AML-193 (cell line): ENCODE measurements at regions not wholly inside any gene's neighbourhood (a gene's known extent, or its start where the extent isn't known, plus 50 kb on each side); places are given as distances from the start of the nearest gene placed in this dataset.
"Not testable (repeated sequence)": the region's sequence is repeated elsewhere in the genome, so short reads cannot be mapped to it uniquely, and the experiment has no call there.

Experiments used
- DNase-seq, 2 experiments: peaks; one replicate each; lab custom pipeline; 2025; lab: John Stamatoyannopoulos, UW

DNA sequence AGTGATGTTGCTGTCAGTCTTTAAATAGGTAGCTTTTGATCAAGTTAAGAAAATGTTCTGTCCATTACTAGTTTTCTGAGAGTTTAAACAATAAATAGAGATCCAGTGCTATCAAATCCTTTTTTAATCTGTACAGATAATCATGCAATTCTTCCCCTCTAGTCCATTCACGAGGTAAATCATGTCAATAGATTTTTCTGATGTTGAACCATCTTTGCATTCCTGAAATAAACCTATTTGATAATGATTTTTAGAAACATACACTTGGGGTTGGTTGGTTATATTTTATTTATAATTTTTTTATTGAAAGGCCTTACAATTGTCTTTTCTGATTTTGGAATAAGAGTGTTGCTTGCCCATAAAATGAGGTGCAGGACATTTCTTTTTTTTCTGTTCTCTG lies 95.0 kb downstream of the FAM53A start:
- no peak for DNase-seq

DNA sequence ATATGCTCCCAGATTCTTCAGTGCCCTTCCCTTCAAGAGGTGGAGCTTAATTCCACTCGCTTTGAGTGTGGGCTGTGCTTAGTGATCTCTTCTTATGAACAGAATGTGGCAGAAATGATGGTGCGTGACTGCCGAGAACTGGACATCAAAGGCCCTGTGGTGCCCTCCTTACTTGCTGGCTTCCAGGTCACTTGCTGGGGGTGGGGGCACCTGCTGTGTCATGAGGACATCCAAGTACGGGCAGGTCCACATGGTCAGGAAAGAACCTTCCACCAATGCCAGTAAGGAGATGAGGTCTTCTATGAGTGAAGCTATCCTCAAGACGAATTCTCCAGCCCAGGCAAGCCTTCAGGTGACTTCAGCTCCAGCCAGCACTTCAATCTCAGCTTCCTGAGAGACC lies 95.8 kb downstream of the FAM53A start:
- no peak for DNase-seq

DNA sequence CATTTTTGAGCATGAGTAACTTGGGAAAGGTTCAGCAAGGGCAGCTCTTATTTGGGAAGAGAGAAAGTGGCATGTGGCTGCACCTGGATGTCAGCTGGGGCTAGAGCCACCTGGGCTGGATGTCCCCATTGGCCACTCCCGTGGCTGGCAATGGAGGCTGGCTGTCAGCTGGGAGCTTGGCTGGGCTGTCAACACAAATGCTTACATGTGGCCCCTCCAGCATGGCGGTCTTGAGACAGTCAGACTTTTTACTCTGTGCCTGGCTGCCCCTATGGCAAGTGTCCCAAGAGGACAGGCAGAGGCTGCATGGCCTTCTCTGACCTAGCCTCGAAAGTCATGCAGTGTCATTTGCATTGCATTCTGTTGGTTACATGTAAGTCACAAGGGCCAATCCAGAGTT lies 99.6 kb downstream of the FAM53A start:
- no peak for DNase-seq

DNA sequence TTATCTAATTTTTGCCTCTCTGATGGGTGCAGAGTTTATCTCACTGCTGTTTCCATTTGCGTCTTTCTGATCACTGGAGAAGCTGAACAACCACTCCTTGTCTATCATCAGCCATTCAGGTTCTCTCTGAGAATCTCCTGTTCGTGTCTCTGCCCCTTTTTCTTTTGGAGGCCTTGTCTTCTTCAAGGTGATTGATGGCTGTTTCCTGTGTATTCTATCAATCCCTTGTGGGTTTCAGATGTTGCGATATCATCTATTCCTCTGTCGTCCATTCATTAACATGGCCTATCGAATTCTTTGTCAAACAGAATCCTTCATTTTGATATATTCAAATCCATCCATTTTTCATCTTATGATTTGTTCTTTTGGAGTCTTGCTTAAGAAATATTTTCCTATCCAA lies 100.3 kb downstream of the FAM53A start:
- no peak for DNase-seq

DNA sequence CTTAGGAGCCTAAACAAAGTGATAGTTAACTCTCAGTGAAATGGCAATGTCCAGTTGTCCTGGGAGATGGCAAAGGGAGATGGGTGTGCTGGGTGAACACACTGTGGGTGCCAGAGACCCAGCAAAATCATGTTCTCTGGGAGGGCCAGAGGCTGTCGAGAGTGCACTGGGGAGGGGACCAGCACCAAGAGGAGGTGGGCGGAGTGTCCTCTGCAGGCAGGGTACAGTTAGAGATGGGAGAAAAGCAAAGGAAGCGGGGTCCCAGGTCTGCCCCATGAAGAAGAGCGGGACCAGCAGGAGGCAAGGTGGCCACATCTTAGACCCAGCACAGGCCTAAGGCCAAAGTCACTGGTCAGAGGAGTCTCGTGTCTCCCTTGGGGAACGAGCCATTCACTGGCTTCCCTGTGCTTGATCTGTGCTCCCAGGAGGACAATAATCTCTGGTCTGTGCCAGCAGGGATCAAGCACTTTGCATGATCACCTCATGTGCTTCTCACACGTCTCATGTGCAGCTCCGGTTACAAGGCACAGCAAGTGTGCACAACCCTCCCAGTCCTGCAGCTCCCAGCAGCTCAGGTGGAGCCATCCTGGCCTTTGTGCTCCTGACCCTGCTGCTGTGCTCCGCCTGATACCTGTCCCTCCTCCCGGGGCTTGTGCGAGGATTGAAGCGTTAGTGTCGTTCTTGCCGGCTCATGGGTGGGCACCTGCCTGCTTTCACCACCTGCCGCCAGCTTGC lies 100.9 kb downstream of the FAM53A start:
- DNase-seq = no peak

DNA sequence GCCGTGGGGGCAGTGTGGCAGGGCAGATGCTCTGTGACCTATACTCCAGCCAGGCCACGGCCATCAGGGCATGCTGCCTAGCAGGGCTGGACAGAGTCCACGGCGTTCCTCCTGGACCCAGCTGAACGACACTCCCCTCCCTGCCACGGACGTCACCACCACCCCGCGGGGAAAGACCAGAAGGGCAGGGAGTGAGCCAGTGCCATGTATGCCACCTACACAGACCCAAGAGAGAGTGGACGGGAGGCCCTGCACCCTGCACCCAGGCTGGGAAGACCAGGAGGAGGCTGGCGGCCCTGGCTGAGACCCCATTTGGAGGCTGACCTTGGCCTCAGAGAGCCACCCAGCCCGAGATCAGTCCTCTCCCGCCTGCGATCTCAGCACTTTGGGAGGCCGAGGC lies 101.9 kb downstream of the FAM53A start:
- DNase-seq = no peak

DNA sequence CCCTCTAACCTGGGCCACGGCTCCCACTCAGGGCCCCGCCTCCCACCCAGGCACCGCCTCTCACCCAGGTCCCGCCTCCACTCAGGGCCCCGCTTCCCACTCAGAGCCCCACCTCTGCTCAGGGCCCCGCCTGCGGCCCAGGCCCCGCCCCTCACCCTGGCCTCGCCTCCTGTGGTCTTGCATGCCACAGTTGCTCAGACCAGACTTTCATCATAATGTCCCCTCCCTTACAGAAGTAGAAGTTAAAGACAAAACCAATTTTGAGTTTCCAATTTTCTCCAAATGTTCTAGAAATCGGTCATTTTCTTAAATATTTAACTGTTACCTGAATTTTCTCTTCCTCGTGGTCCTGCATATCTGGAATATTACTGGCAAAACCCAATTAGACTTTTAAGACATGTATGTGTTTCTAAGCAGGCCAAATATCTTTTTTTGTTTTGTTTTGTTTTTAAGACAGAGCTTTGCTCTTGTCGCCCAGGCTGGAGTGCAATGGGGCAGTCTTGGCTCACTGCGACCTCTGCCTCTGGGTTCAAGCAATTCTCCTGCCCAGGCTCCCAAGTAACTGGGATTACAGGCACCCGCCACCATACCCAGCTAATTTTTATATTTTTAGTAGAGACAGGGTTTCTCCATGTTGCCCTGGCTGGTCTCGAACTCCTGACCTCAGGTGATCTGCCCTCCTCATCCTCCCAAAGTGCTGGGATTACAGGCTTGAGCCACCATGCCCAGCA lies 102.8 kb downstream of the FAM53A start:
- peak; percentile 42 to 43 for DNase-seq

DNA sequence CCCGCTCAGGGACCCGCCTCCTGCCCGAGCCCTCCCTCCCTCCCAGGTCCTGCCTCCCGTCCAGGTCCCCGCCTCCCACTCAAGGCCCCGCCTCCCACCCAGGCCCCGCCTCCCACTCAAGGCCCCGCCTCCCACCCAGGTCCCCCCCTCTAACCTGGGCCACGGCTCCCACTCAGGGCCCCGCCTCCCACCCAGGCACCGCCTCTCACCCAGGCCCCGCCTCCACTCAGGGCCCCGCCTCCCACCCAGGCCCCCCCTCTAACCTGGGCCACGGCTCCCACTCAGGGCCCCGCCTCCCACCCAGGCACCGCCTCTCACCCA lies 103.5 kb downstream of the FAM53A start:
- not testable (repeated sequence) for DNase-seq

DNA sequence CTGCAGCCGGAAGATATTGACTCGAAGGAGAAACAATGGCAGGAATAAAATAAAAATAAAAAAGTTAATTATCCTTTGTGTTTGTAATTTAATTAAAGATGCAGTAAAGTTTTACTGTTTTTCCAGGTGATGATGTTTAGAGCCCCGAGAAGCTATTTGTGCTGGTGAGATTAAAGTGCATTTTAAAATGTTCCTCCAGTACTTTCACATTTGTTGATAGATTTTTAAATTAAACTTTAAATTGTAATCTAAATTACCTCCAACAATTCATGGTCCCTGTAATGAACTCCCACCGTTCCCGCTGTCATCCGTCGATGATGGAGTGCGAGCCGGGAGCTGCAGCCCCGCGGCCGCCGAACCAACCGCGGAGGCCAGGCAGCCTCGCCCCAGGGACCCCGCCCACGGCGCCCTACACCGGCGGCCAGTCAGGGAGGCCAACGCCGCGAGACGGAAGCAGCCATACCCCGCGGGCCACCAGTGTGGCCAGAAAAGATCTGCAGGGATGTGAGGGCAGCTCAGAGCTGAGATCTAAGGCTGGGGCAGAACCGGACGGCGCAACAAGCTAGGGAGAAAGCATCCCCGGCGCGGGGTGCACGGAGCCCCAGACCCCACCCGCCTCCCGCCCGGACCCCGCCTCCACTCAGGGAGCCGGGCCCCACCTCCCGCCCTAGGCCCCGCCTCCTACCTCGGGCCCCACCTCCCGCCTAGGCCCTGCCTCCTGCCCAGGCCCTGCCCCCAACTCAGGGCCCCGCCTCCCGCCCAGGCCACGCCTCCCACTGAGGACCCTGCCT lies 104.0 kb downstream of the FAM53A start:
- DNase-seq = peak; percentile 33 to 41

DNA sequence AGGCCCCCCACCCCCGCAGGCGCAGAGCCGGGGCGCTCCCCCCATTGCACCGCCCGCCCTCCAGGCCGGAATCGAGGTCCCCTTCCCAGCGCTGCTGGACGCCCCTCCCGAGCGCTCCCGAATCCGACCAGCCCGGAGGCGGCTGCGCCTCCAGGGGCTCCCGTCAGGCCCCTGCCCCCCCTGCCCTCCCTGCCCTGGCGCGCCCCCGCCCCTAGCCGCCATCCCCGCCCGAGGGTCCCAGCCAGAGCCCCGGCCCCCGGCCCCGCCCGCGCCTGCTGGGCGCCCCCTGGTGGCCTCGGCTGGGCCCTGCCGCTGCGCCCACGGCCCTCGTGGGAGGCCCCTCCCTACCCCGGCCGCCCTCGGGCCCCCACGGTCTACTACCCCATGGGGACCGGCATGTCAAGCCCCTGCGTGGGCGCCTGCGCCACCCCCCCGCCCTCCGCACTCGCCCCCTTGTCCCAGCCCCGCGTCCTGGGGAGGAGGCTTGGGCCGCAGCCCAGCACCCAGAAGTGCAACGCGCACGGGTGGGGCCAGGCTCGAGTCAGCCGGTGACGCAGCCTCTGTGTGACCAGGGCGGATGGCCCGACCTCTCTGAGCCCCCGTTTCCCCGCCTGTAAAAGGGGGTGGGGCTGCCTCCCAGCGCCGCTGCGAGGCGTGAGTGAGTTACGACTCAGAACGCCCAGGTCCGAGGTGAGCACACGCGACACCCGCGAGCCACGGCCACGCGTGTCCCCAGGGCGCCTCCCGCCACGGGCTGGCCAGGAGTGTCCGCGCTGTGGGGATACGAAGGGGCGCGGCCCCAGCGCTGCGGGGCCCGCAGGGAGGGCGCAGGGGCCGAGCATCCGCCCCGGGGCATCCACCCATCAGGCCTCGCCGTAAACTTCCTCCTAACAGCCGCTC lies 104.9 kb downstream of the FAM53A start:
- DNase-seq = peak; percentile 38 to 48

DNA sequence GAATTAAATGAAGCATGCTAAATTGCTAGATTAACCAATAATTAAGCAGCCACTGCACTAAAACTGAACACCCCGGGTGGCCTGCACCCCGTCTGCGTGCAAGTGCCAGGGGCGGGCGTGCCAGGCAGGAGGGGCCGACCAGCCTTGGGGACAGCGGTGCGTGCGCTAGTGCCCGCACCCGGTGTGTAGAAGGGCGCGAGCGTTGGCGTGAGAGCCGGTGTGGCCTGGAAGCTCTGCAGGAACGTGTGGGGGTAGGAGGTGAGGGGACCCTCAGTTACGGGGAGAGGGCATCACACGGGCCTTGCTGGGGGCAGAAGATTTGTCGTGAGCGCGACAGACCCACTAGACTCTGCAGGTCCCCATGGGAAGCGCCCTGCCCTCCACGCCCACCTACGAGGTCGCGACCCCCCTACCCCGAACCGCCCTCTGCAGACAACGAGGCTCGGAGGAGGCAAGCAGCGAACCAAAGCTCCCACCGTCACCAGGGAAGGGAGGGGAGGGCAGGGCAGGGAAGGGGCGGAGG lies 105.8 kb downstream of the FAM53A start:
- DNase-seq = no peak

DNA sequence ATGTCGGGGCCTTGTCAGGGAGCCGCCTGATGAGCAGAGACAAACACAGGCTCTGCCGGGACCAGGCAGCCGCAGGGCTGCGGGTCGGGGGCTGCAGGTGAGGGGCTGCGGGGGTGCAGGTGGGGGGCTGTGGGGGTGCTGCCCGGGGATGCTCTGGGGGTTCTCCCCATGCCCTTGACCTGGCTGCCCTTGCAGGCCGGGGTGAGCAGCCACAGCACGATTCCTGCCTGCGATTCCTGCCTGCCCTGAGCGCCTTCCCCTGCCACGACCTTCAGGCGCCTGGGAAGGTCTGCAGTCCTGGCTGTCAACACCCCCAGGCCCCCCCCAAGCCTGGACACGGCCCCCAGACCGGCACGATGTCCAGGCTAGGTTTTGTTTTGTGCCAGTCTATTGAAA lies 106.3 kb downstream of the FAM53A start:
- no peak for DNase-seq

DNA sequence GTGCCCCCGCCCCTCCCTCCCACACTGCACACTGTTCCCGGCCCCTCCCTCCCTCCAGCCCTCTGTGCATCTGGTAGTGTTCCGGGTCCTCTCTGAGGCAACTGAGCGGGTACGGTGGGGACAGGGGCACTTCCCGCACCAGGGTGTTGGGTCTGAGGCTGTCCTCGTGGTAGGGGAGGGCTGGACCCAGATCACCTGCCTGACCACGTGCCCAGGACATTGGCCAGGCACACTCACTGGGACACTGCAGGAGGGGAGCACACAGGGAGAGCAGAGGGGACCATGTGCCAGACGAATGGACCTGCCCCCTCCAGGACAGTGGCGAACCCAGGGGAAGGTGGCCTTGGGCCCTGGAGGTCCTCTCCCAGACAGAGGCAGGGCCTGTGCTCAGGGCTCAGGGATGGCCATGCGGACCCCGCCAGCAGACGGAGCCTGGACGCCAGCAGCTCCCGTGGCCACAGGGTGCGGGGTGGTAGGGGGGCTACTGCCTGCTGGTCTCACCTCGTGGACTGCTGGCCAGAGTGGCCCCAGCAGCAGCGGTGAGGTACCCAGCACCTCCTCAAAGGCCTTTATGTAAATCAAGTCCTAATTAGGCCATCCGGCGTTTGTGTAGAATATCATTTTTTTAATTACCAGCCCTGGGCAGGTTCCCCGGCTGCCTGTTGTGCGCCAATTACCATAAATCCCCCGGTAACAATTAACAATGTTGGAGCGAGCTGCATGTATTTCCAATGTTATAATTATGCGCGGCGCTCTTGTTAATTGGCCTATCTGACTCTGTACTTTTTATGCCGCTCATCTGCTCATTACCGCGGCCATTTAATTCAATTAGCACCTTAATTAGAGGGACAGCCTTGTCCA lies 106.9 kb downstream of the FAM53A start:
- no peak for DNase-seq

DNA sequence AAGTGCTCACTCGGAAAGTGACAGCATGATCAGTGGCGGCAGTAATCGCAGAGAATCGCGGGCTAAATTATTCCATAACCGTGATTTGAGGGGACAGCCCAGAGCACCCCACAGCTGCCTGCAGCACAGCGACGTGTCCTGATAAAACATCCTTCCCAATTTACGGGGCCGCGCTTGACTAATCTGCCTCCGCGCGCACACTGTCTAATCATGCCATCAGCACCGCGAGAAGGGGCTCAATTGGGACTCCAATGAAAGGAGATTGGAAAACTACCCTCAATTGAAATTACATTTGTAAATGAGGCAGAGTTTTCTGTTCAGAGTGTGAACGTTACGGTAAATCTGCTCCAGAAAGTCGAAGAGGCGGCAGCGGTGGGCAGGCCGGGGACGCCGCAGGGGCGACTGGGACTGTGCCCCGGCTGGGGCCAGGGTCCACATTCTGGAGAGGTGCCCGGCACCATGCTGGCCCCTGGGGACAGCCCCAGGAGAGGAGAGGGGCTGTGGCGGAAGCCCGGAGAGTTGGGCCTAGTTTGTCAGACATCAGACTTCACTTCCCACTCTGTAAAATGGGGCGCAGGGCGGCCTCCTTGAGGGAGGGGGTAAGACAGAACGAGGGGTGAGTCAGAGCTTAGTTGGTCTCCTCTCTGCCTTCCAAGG lies 107.7 kb downstream of the FAM53A start:
- no peak for DNase-seq

DNA sequence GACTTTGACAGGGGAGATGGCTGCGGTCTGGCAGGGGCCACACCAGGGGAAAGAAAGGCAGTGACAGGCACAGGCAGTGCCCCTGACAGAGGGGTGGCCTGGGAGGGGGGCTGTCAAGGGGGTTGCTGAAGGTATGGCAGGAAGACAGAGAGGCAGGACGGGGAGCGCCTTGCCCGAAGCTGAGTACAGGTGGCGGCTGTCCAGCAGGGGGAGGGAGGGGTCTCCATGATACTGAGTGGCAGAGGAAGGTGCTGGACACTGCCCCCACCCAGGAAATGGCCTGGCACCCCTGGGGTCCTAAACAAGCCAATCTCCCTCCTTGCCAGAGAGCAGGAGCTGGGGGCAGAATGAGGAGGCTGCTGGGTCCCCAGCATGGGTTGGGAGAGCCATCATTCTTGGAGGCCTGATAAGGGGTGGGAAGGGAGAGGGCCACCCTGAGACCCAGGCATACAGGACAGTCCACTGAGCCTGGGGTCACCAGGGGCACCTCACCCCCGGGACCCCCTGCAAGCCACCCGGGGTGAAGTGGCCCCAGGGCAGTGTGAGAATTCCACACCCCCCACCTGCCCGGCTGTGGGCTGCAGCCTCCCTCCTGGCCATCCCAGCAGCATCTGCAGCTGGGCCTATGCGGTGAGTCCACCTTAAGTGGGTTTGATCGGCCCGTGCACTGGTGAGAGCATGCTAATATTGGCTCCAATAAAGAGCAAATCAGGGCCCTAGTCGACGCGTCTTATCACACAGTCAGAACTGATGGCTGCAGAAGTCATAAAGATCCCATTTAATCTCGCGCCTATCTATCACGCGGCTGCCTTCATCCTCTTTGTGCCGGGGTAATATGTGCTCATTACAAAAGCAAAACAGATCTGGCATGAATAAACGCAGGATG lies 108.5 kb downstream of the FAM53A start:
- DNase-seq = no peak

DNA sequence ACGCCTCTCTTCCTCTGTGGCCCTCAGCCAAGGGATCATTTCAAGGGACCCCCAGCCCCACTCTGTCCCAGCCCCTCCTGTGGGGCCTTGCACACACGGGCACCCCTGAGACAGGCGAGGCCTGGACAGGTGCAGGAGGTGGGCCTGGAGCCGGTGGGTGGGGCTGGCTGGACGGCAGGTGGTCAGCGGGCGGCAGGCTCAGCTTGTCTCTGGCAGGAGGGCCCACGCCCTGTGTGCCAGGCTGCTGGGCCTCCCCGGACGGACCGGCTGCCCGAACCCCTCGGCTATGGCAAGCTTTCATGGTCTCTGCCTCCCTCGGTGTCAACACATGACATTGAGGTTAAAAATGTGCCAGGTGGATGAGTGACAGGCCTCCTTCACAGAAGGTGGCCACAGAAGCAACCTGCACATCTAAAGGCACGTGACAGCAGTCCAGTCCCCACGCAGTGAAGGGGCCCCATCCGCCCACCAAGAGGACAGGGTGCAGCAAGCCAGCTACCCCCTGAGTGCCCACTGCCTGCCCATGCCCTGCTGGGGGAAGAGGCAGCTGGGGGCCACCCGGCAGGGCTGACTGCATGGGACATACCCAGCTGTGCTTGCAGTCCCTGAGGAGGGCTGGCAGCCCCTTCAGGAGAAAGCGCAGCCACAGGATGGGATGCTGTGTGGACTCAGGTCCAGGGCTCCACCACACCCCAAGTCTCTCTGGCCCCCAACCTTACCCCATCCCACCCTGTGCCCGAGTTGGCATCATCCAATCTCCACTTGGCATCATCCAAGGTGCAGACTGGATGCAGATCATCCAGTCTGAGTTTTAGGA lies 109.3 kb downstream of the FAM53A start:
- DNase-seq = no peak

DNA sequence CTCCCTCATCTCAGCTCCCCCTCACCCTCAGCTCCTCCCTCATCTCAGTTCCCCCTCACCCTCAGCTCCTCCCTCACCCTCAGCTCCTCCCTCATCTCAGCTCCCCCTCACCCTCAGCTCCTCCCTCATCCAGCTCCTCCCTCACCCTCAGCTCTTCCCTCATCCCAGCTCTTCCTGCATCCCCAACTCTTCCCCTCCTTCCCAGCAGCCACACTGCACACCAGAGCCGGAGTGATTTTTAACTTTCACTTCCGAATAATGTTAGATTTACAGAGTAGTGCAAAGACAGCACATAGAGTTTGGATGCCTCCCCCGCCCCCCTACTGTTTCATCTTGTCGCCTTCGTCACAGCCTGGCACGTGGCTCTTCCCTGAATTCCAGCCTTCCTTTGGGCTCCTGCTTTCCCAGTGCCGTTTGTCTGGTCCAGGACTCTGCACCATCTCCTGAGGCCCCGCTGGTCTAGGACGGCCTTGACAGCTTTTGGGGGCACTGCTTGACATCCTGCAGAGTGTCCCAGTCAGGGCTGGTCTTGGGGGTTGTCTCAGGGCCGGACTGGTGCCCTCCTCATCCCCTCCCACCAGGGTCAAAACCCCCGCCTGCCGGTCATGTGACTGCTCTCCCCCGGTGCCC lies 110.2 kb downstream of the FAM53A start:
- DNase-seq = no peak
